ENCODE measurements at regions not wholly inside any gene's neighbourhood (a gene's known extent, or its start where the extent isn't known, plus 50 kb on each side); places are given as distances from the start of the nearest gene placed in this dataset.

GRCh38 chr9:108015690-108016089 is 526.1 kb upstream of the KLF4 start:
- DNase-seq, result no peak

GRCh38 chr9:108014353-108014752 is 524.8 kb upstream of the KLF4 start:
- no peak for DNase-seq

- DNase-seq, result no peak
Measured at GRCh38 chr9:108012886-108013665, 523.5 kb upstream of the KLF4 start.

GRCh38 chr9:108012405-108012804 is 522.8 kb upstream of the KLF4 start:
- no peak for DNase-seq

- no peak for DNase-seq
Measured at GRCh38 chr9:108003526-108003925, 514.0 kb upstream of the KLF4 start.

- DNase-seq, result peak; percentile 64
Measured at GRCh38 chr9:108002371-108002956, 512.9 kb upstream of the KLF4 start.

GRCh38 chr9:108001237-108001636 is 511.7 kb upstream of the KLF4 start:
- no peak for DNase-seq

- no peak for DNase-seq
Measured at GRCh38 chr9:107999890-108000289, 510.3 kb upstream of the KLF4 start.

- DNase-seq, result no peak
Measured at GRCh38 chr9:107999011-107999410, 509.4 kb upstream of the KLF4 start.

- no peak for DNase-seq
Measured at GRCh38 chr9:107994648-107995047, 505.1 kb upstream of the KLF4 start.

- no peak for DNase-seq
Measured at GRCh38 chr9:107992271-107992670, 502.7 kb upstream of the KLF4 start.

- no peak for DNase-seq
Measured at GRCh38 chr9:107991581-107991980, 502.0 kb upstream of the KLF4 start.

GRCh38 chr9:107989544-107989943 is 500.0 kb upstream of the KLF4 start:
- no peak for DNase-seq

- no peak for DNase-seq
Measured at GRCh38 chr9:107989099-107989498, 499.5 kb upstream of the KLF4 start.

GRCh38 chr9:107984956-107985355 is 495.4 kb upstream of the KLF4 start:
- no peak for DNase-seq

GRCh38 chr9:107983762-107984161 is 494.2 kb upstream of the KLF4 start:
- no peak for DNase-seq

GRCh38 chr9:107983181-107983603 is 493.6 kb upstream of the KLF4 start:
- DNase-seq, result no peak

GRCh38 chr9:107982745-107983144 is 493.2 kb upstream of the KLF4 start:
- DNase-seq, result no peak

- no peak for DNase-seq
Measured at GRCh38 chr9:107982001-107982400, 492.4 kb upstream of the KLF4 start.

- DNase-seq, result no peak
Measured at GRCh38 chr9:107980984-107981383, 491.4 kb upstream of the KLF4 start.

- peak; percentile 65 for DNase-seq
Measured at GRCh38 chr9:107976767-107977166, 487.2 kb upstream of the KLF4 start.

GRCh38 chr9:107975426-107976010 is 485.9 kb upstream of the KLF4 start:
- DNase-seq, result no peak

GRCh38 chr9:107973451-107973850 is 483.9 kb upstream of the KLF4 start:
- no peak for DNase-seq

GRCh38 chr9:107972346-107972745 is 482.8 kb upstream of the KLF4 start:
- no peak for DNase-seq

Measured in femur (tissue), 1 donor.